SK-N-SH (cell line): ENCODE measurements at regions not wholly inside any gene's neighbourhood (a gene's known extent, or its start where the extent isn't known, plus 50 kb on each side); places are given as distances from the start of the nearest gene placed in this dataset.

Experiments used
- CTCF ChIP-seq: fragments of 200-600 bp; sonication (generic); IDR thresholded peaks from 2 replicates; pipeline ENCODE4 v1.6.1; 2017; ENCODE audit warnings: antibody characterized with exemption, mild to moderate bottlenecking, moderate library complexity
- EZH2phosphoT487 ChIP-seq: fragments of 200-600 bp; sonication (generic); IDR thresholded peaks from 2 replicates; pipeline ENCODE4 v1.6.1; 2017; ENCODE audit warnings: low read depth, mixed run types, mild to moderate bottlenecking, antibody characterized with exemption, moderate library complexity, borderline replicate concordance
- FOXM1 ChIP-seq: IDR thresholded peaks from 2 replicates; pipeline ENCODE4 v1.4.0; 2012; ENCODE audit warnings: low read depth, mild to moderate bottlenecking
- GABPA ChIP-seq: IDR thresholded peaks from 2 replicates; pipeline ENCODE4 v1.4.0; 2012; ENCODE audit warnings: low read depth, mild to moderate bottlenecking
- GATA2 ChIP-seq: sonication (generic); formaldehyde crosslinking; IDR thresholded peaks from 2 replicates; pipeline ENCODE4 v1.5.0; 2020; ENCODE audit warnings: mild to moderate bottlenecking, missing genetic modification reagents
- MAX ChIP-seq: IDR thresholded peaks from 2 replicates; pipeline ENCODE4 v1.4.0; 2012; ENCODE audit warnings: low read depth
- NFIC ChIP-seq: IDR thresholded peaks from 2 replicates; pipeline ENCODE4 v1.4.0; 2012; ENCODE audit warnings: borderline replicate concordance
- NRF1 ChIP-seq: IDR thresholded peaks from 2 replicates; pipeline ENCODE4 v1.6.1; 2012; ENCODE audit warnings: low read depth, mild to moderate bottlenecking, low read length
- POLR2AphosphoS5 ChIP-seq: IDR thresholded peaks from 2 replicates; pipeline ENCODE4 v1.6.1; 2012; ENCODE audit warnings: low read depth, low read length
- RXRA ChIP-seq: IDR thresholded peaks from 2 replicates; pipeline ENCODE4 v1.4.0; 2012; ENCODE audit warnings: low read depth, mild to moderate bottlenecking, borderline replicate concordance
- TAF1 ChIP-seq: IDR thresholded peaks from 2 replicates; pipeline ENCODE4 v1.6.1; 2012; ENCODE audit warnings: low read depth, mild to moderate bottlenecking, low read length, moderate library complexity, borderline replicate concordance
- TCF12 ChIP-seq: IDR thresholded peaks from 2 replicates; pipeline ENCODE4 v1.4.0; 2012

GRCh38 chr13:103908274-103908673 lies 842.1 kb upstream of the SLC10A2 start:
- TF ChIP-seq TCF12: no peak
- TF ChIP-seq TAF1: no peak
- TF ChIP-seq GABPA: no peak
- TF ChIP-seq CTCF: no peak
- no peak for TF ChIP-seq RXRA
- TF ChIP-seq MAX: no peak
- no peak for TF ChIP-seq POLR2AphosphoS5
- TF ChIP-seq NRF1: no peak
- no peak for TF ChIP-seq FOXM1
- TF ChIP-seq EZH2phosphoT487: no peak
- no peak for TF ChIP-seq NFIC
- TF ChIP-seq GATA2: peak; percentile 80
